Loucy (cell line): ENCODE measurements at regions not wholly inside any gene's neighbourhood (a gene's known extent, or its start where the extent isn't known, plus 50 kb on each side); places are given as distances from the start of the nearest gene placed in this dataset.
A peak's percentile ranks its signal among the peaks of the same experiment; 100 is the strongest.

Experiments
- H2AFZ ChIP-seq: fragments of 200-600 bp; sonication (generic); 2 replicates; pipeline ENCODE4 v1.6.0; 2016; ENCODE audit warnings: antibody characterized with exemption, mild to moderate bottlenecking, low read length, moderate library complexity
- H3F3A ChIP-seq: fragments of 200-600 bp; 2 replicates; pipeline ENCODE4 v1.6.0; 2016; ENCODE audit warnings: antibody characterized with exemption, low read depth, mild to moderate bottlenecking
- H3K27me3 ChIP-seq: fragments of 200-600 bp; sonication (generic); 2 replicates; pipeline ENCODE4 v1.6.1; 2014; ENCODE audit warnings: low read length, mild to moderate bottlenecking; ENCODE audit not compliant: insufficient read depth, poor library complexity, severe bottlenecking
- H3K36me3 ChIP-seq: fragments of 200-600 bp; sonication (generic); 2 replicates; pipeline ENCODE4 v1.6.1; 2016; ENCODE audit warnings: low read length; ENCODE audit not compliant: insufficient read depth
- H3K4me1 ChIP-seq: fragments of 200-600 bp; sonication (generic); 2 replicates; pipeline ENCODE4 v1.5.1; 2014; ENCODE audit warnings: low read length, mild to moderate bottlenecking; ENCODE audit not compliant: insufficient read depth, poor library complexity, severe bottlenecking
- H3K4me2 ChIP-seq: fragments of 200-600 bp; sonication (generic); 2 replicates; pipeline ENCODE4 v1.6.0; 2014; ENCODE audit warnings: antibody characterized with exemption, low read length, low read depth, mild to moderate bottlenecking; ENCODE audit not compliant: poor library complexity, severe bottlenecking
- H3K4me3 ChIP-seq: fragments of 200-600 bp; sonication (generic); 2 replicates; pipeline ENCODE4 v1.5.1; 2014; ENCODE audit warnings: low read length, mild to moderate bottlenecking, mixed read lengths; ENCODE audit not compliant: poor library complexity, severe bottlenecking
- H3K79me2 ChIP-seq: fragments of 200-600 bp; sonication (generic); 2 replicates; pipeline ENCODE4 v1.6.1; 2014; ENCODE audit warnings: low read length; ENCODE audit not compliant: insufficient read depth
- H3K9ac ChIP-seq: fragments of 200-600 bp; sonication (generic); 2 replicates; pipeline ENCODE4 v1.6.0; 2014; ENCODE audit warnings: mild to moderate bottlenecking, low read depth, low read length, moderate library complexity; ENCODE audit not compliant: poor library complexity, severe bottlenecking
- H3K9me2 ChIP-seq: fragments of 200-600 bp; sonication (generic); replicated peaks from 2 replicates; pipeline ENCODE4 v1.6.1; 2016; ENCODE audit warnings: low read depth, low read length, mixed read lengths
- H3K9me3 ChIP-seq: fragments of 200-600 bp; sonication (generic); 2 replicates; pipeline ENCODE4 v1.6.1; 2014; ENCODE audit warnings: mild to moderate bottlenecking, antibody characterized with exemption, low read length, low read depth; ENCODE audit not compliant: insufficient read depth
- H4K20me1 ChIP-seq: fragments of 200-600 bp; sonication (generic); 2 replicates; pipeline ENCODE4 v1.6.0; 2014; ENCODE audit warnings: antibody characterized with exemption, low read length, mild to moderate bottlenecking; ENCODE audit not compliant: insufficient read depth, poor library complexity, severe bottlenecking
- CTCF ChIP-seq: fragments of 200-600 bp; sonication (generic); conservative IDR thresholded peaks from 2 replicates; pipeline ENCODE4 v1.5.1; 2014; ENCODE audit warnings: mild to moderate bottlenecking, antibody characterized with exemption, low read length
- EZH2phosphoT487 ChIP-seq: fragments of 200-600 bp; IDR thresholded peaks from 2 replicates; pipeline ENCODE4 v1.6.1; 2018; ENCODE audit warnings: antibody characterized with exemption, mild to moderate bottlenecking, moderate library complexity, borderline replicate concordance

DNA sequence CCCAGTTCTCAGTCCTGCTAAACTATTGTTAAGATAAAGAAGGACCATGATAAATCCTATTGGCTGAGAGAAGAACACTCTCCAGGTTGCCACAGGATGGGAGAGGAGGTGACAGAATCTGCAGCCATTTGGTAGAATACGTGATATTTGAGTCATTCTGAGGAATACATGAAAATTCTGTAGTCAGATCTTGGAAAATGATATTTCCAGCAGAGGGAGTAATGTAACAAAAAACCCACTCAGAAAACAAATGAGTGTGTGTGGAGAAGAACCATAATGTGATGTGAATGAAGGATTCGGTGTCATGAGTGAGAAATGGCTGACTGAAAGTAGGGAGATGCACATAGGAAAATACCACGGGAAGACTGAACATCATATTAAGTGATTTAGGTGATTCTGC lies 128.5 kb upstream of the PFKP start:
- peaks cover 16% of the 10 kb centered on the region for H3K4me1 ChIP-seq
- H4K20me1 ChIP-seq, result no peaks in the 10 kb centered on the region
- no peak overlapping the region for H3K9ac ChIP-seq
- H3K9me3 ChIP-seq, result no peaks in the 10 kb centered on the region
- TF ChIP-seq EZH2phosphoT487 (no peak), CTCF (no peak; the same call in 1 of the 2 replicates)
- no peaks in the 10 kb centered on the region for H3F3A ChIP-seq
- H3K79me2 ChIP-seq, result no peaks in the 10 kb centered on the region
- no peak overlapping the region for H2AFZ ChIP-seq
- H3K36me3 ChIP-seq, result no peaks in the 10 kb centered on the region
- H3K4me2 ChIP-seq, result no peak overlapping the region
- no peaks in the 10 kb centered on the region for H3K27me3 ChIP-seq
- H3K4me3 ChIP-seq, result no peak overlapping the region
- H3K9me2 ChIP-seq, result no peaks in the 10 kb centered on the region

- no peak overlapping the region for H3K4me2 ChIP-seq
- no peaks in the 10 kb centered on the region for H3K9me2 ChIP-seq
- H3K4me3 ChIP-seq, result no peak overlapping the region
- H2AFZ ChIP-seq, result no peak overlapping the region
- H3K9ac ChIP-seq, result no peak overlapping the region
- H3K9me3 ChIP-seq, result no peaks in the 10 kb centered on the region
- no peaks in the 10 kb centered on the region for H4K20me1 ChIP-seq
- no peaks in the 10 kb centered on the region for H3K27me3 ChIP-seq
- peaks cover 21% of the 10 kb centered on the region for H3K4me1 ChIP-seq
- H3F3A ChIP-seq, result no peaks in the 10 kb centered on the region
- no peaks in the 10 kb centered on the region for H3K79me2 ChIP-seq
- H3K36me3 ChIP-seq, result no peaks in the 10 kb centered on the region
- no peak for TF ChIP-seq CTCF
- no peak for TF ChIP-seq EZH2phosphoT487
Observed at GRCh38 chr10:2936816-2937215, 130.5 kb upstream of the PFKP start.

DNA sequence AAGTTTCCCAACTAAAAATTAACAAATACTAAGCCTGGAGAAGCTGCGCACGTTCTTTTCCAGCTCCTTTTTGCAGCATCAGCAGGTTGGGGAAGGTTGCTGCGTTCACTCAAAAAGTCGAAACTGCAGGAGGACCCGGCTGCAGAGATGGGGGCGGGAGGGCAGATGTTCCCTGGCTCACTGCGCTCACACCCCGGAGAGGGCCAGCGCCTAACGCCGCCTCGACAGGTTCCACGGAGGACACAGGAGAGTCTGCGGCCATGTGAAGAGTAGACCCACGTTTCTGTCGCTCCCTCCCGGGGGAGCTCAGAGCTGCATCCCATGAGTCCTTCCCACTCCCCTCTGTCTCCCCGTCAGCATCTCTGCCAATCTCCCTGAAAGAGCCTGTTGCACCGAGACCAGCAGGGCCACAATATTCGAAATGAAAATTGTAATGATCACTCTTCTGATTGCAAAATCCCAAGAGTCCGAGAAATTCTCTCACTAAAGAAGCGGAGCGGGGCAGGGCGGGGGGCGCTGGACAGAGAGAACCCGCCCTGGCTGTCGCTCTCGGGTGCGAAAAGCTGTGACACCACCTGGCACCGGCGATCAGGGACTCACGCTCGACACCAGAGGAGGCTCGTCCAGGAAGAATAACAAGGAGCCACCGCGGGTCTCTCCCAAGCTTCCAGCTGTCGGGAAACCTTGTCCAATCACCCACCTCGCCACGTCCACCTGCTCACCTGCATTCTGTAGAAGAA lies 131.5 kb upstream of the PFKP start:
- H3K27me3 ChIP-seq, result no peaks in the 10 kb centered on the region

More for the DNA sequence above, 131.5 kb upstream of the PFKP start:
- Histone ChIP-seq H3K4me3 (no peak overlapping the region), H3K4me1 (peaks cover 21% of the 10 kb centered on the region), H4K20me1 (no peaks in the 10 kb centered on the region), H3K9ac (peak overlapping the region; percentile 20), H3K4me2 (peak overlapping the region; percentile 18), H3K79me2 (no peaks in the 10 kb centered on the region), H3K36me3 (no peaks in the 10 kb centered on the region), H3K9me2 (no peaks in the 10 kb centered on the region), H3K9me3 (no peaks in the 10 kb centered on the region), H2AFZ (peak overlapping the region; percentile 64), H3F3A (no peaks in the 10 kb centered on the region)
- TF ChIP-seq EZH2phosphoT487, result no peak
- no peak for TF ChIP-seq CTCF
